Fibroblast of lung (primary cell): ENCODE measurements at regions not wholly inside any gene's neighbourhood (a gene's known extent, or its start where the extent isn't known, plus 50 kb on each side); places are given as distances from the start of the nearest gene placed in this dataset.

Source experiments
- DNase-seq, 2 donors: peaks; one replicate each; pipeline versions ENCODE4 v3.0.0 to v3.0.0-alpha.2; 2010; ENCODE audit warnings: low read depth in 2 of 2
- H2AFZ ChIP-seq: 2 replicates; pipeline ENCODE4 v1.5.1; 2012; ENCODE audit warnings: low read length, control low read depth, inconsistent platforms
- H3K27ac ChIP-seq: 2 replicates; pipeline ENCODE4 v1.5.1; 2011; ENCODE audit warnings: low read length, control low read depth; ENCODE audit not compliant: insufficient read depth
- H3K27me3 ChIP-seq: 2 replicates; pipeline ENCODE4 v1.5.1; 2011; ENCODE audit warnings: mild to moderate bottlenecking, low read length; ENCODE audit not compliant: control insufficient read depth, insufficient read depth
- H3K36me3 ChIP-seq: 2 replicates; pipeline ENCODE4 v1.5.1; 2011; ENCODE audit warnings: low read length; ENCODE audit not compliant: control insufficient read depth, insufficient read depth
- H3K4me1 ChIP-seq: 2 replicates; pipeline ENCODE4 v1.5.1; 2011; ENCODE audit warnings: low read length; ENCODE audit not compliant: control insufficient read depth, insufficient read depth; ENCODE audit errors: extremely low read depth
- H3K4me2 ChIP-seq: 2 replicates; pipeline ENCODE4 v1.5.1; 2011; ENCODE audit warnings: low read length, control low read depth; ENCODE audit not compliant: insufficient read depth; ENCODE audit errors: extremely low read depth
- H3K4me3 ChIP-seq, 4 experiments: fragments of 200-600 bp in 1 of 4; sonication (generic) in 1 of 4; replicated peaks in 1 of 4; 2 replicates each; pipeline ENCODE4 v1.5.1; 2011 to 2016; ENCODE audit warnings: low read length in 4 of 4, low read depth in 3 of 4, mild to moderate bottlenecking in 3 of 4, control low read depth in 2 of 4, inconsistent platforms in 1 of 4, mixed read lengths in 1 of 4; ENCODE audit not compliant: insufficient read depth in 1 of 4; ENCODE audit errors: control extremely low read depth in 1 of 4
- H3K79me2 ChIP-seq: 2 replicates; pipeline ENCODE4 v1.5.1; 2012; ENCODE audit warnings: mild to moderate bottlenecking, low read length, inconsistent platforms; ENCODE audit not compliant: control insufficient read depth, insufficient read depth
- H3K9ac ChIP-seq: 2 replicates; pipeline ENCODE4 v1.5.1; 2011; ENCODE audit warnings: mild to moderate bottlenecking, low read length, control low read depth; ENCODE audit not compliant: insufficient read depth
- H3K9me3 ChIP-seq: 2 replicates; pipeline ENCODE4 v1.5.1; 2012; ENCODE audit warnings: low read depth, low read length; ENCODE audit not compliant: control insufficient read depth, insufficient read depth
- H4K20me1 ChIP-seq: 2 replicates; pipeline ENCODE4 v1.5.1; 2011; ENCODE audit warnings: low read length; ENCODE audit not compliant: control insufficient read depth, insufficient read depth; ENCODE audit errors: extremely low read depth
- EZH2 ChIP-seq: IDR thresholded peaks from 2 replicates; pipeline ENCODE4 v1.5.1; 2012; ENCODE audit warnings: low read length, control low read depth, mild to moderate bottlenecking; ENCODE audit errors: missing control alignments
- TF ChIP-seq, protein P1 (sequence below), 2 donors: IDR thresholded peaks in 1 of 2; conservative IDR thresholded peaks in 1 of 2; 1 replicate in 1 of 2; 2 replicates in 1 of 2; pipeline ENCODE4 v1.5.1; 2011 to 2012; ENCODE audit warnings: low read length in 2 of 2, control low read depth in 1 of 2, inconsistent platforms in 1 of 2, low read depth in 1 of 2, mild to moderate bottlenecking in 1 of 2

DNA sequence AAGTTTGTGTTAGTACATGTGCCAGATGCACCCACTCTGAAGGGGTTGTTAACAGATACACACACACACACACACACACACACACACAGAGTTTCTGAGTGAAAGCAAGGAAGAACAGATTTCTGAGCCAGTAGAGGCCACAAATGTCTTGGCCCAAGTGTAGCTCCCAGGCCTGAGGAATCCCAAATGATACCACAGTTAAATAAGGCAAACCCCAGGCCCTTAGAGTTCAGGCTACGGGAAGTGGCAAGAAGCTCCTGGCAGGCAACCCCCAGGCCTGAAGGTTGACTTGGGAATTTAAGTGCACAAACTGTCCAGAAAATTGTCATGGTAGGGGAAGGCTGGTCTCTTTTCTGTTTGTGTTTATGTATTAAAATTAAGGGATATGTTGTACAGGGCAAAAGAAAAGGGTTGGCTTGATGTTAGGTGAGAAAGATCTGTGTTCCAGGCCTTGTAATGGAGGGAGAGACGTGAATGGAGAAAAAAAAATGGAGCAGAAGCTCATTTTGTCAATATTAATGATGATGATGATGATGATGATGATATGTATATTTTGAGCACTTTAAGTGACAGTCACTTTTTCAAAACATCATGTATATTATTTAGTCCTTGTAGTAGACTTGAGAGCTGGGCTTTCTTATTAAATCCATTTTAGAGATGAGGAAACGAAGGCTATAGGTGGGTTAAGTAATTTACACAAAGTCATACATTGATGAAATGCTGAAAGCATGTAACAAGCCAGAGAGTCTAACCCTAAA is 317.0 kb upstream of the JAG1 start:
- Histone ChIP-seq H3K9me3 (no peaks in the 10 kb centered on the region), H3K9ac (no peak overlapping the region), H3K27me3 (no peaks in the 10 kb centered on the region), H2AFZ (no peak overlapping the region), H3K4me3 (no peak overlapping the region), H3K4me1 (no peaks in the 10 kb centered on the region), H3K27ac (no peak overlapping the region), H3K79me2 (no peaks in the 10 kb centered on the region), H3K36me3 (no peaks in the 10 kb centered on the region), H3K4me2 (no peak overlapping the region), H4K20me1 (no peaks in the 10 kb centered on the region)
- TF ChIP-seq EZH2: no peak
- TF ChIP-seq, protein P1, sequence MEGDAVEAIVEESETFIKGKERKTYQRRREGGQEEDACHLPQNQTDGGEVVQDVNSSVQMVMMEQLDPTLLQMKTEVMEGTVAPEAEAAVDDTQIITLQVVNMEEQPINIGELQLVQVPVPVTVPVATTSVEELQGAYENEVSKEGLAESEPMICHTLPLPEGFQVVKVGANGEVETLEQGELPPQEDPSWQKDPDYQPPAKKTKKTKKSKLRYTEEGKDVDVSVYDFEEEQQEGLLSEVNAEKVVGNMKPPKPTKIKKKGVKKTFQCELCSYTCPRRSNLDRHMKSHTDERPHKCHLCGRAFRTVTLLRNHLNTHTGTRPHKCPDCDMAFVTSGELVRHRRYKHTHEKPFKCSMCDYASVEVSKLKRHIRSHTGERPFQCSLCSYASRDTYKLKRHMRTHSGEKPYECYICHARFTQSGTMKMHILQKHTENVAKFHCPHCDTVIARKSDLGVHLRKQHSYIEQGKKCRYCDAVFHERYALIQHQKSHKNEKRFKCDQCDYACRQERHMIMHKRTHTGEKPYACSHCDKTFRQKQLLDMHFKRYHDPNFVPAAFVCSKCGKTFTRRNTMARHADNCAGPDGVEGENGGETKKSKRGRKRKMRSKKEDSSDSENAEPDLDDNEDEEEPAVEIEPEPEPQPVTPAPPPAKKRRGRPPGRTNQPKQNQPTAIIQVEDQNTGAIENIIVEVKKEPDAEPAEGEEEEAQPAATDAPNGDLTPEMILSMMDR (conservative IDR thresholded peaks at IDR 0.05 in 1 of 2, IDR thresholded peaks at IDR 0.05 in 1 of 2; ENCODE audit: low read depth in 1 of 2, low read length in 2 of 2): no peak
- no peak for DNase-seq

DNA sequence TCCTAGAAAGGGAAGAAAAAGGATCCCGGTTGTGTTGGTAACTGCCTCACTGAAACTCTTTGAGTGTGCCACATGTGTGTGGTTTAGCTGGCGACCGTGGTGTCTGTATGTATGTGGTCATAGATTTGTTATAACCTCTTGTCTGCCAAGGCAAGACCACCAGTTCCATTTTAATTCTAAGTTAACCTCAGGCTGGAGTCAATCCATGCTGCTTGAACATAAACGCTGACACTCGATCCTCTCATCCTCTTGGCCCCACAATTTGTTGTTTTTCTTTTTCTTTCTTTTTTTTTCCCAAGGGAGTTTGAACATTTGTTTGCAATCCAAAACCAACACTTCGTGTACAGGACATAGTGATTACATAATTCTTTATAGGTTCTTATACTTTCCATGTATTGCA is 318.9 kb upstream of the JAG1 start:
- no peaks in the 10 kb centered on the region for H3K79me2 ChIP-seq
- H2AFZ ChIP-seq: no peak overlapping the region
- no peak overlapping the region for H3K27ac ChIP-seq
- no peaks in the 10 kb centered on the region for H3K9me3 ChIP-seq
- peak in 1 of 2 donors; percentile 53 for DNase-seq
- TF ChIP-seq, protein P1 (conservative IDR thresholded peaks at IDR 0.05 in 1 of 2, IDR thresholded peaks at IDR 0.05 in 1 of 2; ENCODE audit: low read depth in 1 of 2, low read length in 2 of 2): no peak
- TF ChIP-seq EZH2: no peak
- H3K9ac ChIP-seq: no peak overlapping the region
- no peaks in the 10 kb centered on the region for H3K36me3 ChIP-seq
- H3K4me2 ChIP-seq: no peak overlapping the region
- no peaks in the 10 kb centered on the region for H4K20me1 ChIP-seq
- no peaks in the 10 kb centered on the region for H3K27me3 ChIP-seq
- no peaks in the 10 kb centered on the region for H3K4me1 ChIP-seq
- no peak overlapping the region for H3K4me3 ChIP-seq

DNA sequence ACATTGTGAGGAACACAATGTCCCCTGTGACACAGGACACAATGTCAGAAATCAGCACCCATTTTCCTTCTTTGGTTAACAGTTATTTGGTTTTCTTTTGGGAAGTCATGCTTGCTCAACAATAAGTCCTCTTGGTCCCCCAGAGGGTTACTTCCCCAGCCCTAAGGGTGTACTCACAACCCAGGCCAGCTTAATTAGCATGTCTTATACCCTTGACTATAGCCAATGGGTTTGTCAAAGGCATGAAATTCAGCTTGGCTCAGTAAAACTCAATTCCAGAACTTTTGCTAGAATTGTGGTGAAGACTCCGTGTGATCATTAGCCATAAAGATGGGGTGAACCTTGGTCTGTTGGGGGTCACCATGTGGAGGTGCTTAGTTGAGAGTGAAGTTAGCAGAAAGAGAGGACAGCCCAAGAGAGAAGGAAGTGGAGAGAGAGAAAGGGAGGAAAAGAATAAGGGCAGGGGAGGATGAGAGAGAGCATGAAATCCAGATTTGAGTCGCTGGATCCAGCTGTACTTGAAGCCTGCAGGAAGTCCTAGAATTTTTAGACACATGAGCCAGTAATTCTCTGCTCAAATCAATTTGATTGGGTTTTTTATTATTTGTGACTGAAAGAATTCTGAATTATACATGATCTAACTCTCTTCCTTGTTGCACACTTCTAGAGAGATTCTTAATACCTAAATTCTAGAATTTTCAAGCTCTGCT is 321.3 kb upstream of the JAG1 start:
- TF ChIP-seq, protein P1 (conservative IDR thresholded peaks at IDR 0.05 in 1 of 2, IDR thresholded peaks at IDR 0.05 in 1 of 2; ENCODE audit: low read depth in 1 of 2, low read length in 2 of 2): no peak
- no peak for TF ChIP-seq EZH2
- Histone ChIP-seq H3K4me2 (no peak overlapping the region), H4K20me1 (no peaks in the 10 kb centered on the region), H3K27ac (no peak overlapping the region), H3K36me3 (no peaks in the 10 kb centered on the region), H3K79me2 (no peaks in the 10 kb centered on the region), H3K9me3 (no peaks in the 10 kb centered on the region), H3K4me1 (no peaks in the 10 kb centered on the region), H3K9ac (no peak overlapping the region), H3K27me3 (no peaks in the 10 kb centered on the region), H2AFZ (no peak overlapping the region), H3K4me3 (no peak overlapping the region)
- DNase-seq: no peak
